ENCODE measurements at regions not wholly inside any gene's neighbourhood (a gene's known extent, or its start where the extent isn't known, plus 50 kb on each side); places are given as distances from the start of the nearest gene placed in this dataset.

DNA sequence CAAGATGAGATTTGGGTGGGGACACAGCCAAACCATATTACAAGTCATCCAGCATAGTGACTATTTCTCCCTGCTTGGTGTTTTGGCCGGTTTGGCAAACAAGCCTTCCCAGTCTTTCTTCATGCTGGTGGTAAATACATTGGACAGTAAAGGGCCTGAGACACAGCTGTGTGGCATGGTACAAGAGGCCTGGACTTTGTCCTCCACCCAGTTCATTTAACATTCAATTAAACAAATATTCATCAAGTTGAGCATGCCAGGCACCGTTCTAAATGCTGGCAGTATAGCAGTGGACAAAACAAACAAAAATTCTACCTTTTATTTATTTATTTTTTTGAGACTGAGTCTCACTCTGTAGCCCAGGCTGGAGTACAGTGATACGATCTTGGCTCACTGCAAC, 62.7 kb upstream of the SLC28A3 start:
- TF ChIP-seq SUZ12 (IDR thresholded peaks at IDR 0.05; ENCODE audit: low read length) (no peak), CTCF (IDR thresholded peaks at IDR 0.05; ENCODE audit: control extremely low read depth in 1 of 3, insufficient read depth in 1 of 3, low read depth in 1 of 3, low read length in 3 of 3) (no peak), HDAC6 (IDR thresholded peaks at IDR 0.05; ENCODE audit: low read depth, low read length) (no peak), RAD21 (IDR thresholded peaks at IDR 0.05 in 1 of 2, conservative IDR thresholded peaks at IDR 0.05 in 1 of 2; ENCODE audit: low read depth in 2 of 2, low read length in 2 of 2) (no peak)

All from H1 (cell line).